Hematopoietic multipotent progenitor cell treated with erythropoietin and hydrocortisone succinate and interleukin-3 and kit ligand, for 15 days (in vitro differentiated cells): ENCODE measurements at regions not wholly inside any gene's neighbourhood (a gene's known extent, or its start where the extent isn't known, plus 50 kb on each side); places are given as distances from the start of the nearest gene placed in this dataset.
"Not testable (repeated sequence)": the region's sequence is repeated elsewhere in the genome, so short reads cannot be mapped to it uniquely, and the experiment has no call there.

ENCODE experiments used
- DNase-seq: peaks from one replicate; pipeline ENCODE4 v3.0.0-alpha.2; 2015; ENCODE audit warnings: low spot score

- no peak for DNase-seq
Measured at GRCh38 chr4:107391009-107391629, 328.9 kb downstream of the PAPSS1 start.

GRCh38 chr4:107389965-107390364 lies 330.1 kb downstream of the PAPSS1 start:
- no peak for DNase-seq

DNA sequence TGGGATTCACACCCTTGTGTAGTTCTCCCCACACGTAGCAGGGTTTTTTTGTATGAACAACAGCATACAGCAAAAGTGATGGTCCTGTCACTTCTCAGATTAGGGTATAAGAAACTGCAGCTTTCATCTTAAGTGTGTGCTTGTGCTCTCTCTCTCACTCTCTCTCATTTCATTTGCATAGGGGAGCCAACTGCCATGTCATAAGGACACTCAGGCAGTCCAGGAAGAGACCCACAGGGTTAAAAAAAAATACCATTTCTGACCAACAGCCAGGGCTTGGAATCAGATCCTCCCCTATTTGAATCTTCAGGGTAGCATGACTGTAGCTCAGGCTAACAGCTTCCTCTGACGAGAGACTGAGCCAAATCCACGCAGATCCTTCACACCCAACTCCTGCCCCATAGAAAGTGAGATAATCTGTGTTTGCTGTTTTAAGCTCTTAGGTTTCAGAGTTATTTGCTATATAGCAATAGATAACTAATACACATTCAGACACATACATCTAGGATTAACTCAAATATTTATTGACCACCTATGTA lies 331.2 kb downstream of the PAPSS1 start:
- DNase-seq: no peak

GRCh38 chr4:107380836-107381438 lies 339.1 kb downstream of the PAPSS1 start:
- DNase-seq: no peak

GRCh38 chr4:107380190-107380589 lies 339.8 kb downstream of the PAPSS1 start:
- no peak for DNase-seq

DNA sequence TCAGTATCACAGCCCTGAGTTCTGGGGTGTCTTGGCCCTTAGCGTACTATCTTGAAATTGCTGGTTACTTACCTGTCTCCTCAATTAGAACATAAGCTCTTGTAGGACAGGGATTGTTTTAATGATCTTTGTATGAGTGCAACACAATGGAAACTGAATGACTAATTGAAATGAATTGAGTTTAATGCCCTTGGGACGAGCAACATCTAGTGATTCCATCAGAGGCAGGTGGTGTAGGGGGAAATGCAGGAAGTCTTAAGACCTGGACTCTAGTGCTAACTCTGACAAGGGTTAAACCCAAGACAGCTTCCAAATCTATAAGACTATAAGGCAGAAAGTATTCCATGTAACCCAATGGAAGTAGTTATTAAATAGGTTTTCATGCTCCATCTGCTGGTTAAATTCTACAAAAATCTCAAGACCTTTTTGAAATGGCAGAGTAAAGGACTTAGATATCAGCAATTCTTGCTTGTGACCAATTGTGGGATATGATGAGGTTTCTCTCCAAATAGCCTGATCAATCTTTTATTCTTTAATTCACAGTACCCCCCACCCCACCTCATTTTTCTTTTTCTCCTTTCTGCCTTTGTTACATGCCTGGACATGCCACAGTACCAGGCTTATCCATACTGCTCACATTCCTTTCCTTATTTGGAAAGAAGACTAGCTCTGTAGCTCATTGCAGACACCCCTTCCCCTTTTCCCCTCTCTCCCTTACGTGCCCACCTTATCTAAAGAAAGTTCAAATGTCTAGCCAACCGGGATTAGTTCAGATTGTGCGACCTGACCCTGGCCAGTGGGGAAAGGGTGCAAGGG lies 340.8 kb downstream of the PAPSS1 start:
- no peak for DNase-seq

DNA sequence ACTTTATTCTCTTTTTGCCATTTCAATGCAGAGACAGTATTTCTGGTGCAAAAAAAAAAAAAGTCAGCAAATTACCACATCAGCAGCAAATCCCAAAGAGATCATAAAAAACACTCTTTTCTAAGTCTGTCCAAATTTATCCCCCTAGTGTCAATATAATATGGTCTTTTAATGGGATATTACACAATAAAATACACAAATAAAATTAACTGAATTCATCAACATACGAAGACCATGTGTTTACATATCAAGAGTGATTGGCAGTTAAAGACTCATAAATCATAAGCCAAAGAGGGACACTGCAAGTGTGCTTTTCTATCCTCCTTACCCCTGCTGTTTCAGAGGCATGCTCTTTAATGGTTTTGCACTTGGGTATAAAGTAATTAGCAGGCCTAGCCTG lies 340.2 kb upstream of the DKK2 start:
- no peak for DNase-seq

- DNase-seq: no peak
Measured at GRCh38 chr4:107366900-107367299, 330.8 kb upstream of the DKK2 start.

- DNase-seq: no peak
Measured at GRCh38 chr4:107366016-107366735, 330.1 kb upstream of the DKK2 start.

DNA sequence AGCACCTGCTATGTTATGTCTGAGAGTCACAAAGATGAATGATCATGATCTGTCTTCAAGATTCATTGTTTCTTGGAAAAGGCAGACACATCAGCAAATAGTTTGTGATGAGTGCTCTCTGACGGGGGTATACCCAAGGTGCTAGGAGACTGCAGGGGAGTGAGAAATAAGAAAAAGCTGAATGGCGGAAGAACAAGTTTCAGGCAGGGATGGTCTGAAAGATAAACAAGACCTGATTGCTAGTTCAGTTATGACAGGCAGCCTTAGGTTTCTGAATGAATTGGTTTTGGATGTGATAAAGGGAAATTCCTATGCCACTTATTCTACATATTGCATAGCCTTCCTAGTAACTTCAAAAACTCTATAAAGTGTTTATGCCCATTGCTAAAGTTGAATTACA lies 327.0 kb upstream of the DKK2 start:
- DNase-seq: no peak

DNA sequence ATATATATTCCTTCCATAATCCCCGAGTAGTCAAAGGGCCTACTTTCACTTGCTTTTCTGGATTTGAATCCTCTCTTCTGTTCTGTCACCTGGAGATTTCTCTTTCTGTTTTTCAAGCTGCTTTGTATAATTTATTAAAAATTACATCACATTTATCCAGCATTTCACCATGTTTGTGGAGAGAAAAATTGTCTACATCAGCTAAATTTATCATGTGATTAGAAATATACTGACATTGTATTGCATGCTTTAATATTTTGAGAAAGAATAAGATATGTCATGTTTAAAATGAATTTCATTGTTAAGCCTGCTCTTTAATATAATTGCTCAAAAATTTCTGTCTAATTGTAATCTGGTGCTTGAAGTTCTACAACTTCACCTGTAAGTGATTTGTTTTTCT lies 323.1 kb upstream of the DKK2 start:
- no peak for DNase-seq

DNA sequence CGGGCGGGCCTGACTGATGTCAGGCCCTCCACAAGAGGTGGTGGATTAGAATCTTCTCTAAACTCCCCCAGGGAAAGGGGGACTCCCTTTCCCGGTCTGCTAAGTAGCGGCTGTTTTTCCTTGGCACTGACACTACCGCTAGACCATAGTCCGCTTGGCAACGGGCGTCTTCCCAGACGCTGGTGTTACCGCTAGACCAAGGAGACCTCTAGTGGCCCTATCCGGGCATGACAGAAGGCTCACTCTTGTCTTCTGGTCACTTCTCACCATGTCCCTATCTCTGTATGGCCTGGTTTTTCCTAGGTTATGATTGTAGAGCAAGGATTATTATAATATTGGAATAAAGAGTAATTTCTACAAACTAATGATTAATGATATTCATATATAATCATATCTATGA lies 318.2 kb upstream of the DKK2 start:
- DNase-seq: not testable (repeated sequence)

- DNase-seq: no peak
Measured at GRCh38 chr4:107351196-107351595, 315.1 kb upstream of the DKK2 start.

DNA sequence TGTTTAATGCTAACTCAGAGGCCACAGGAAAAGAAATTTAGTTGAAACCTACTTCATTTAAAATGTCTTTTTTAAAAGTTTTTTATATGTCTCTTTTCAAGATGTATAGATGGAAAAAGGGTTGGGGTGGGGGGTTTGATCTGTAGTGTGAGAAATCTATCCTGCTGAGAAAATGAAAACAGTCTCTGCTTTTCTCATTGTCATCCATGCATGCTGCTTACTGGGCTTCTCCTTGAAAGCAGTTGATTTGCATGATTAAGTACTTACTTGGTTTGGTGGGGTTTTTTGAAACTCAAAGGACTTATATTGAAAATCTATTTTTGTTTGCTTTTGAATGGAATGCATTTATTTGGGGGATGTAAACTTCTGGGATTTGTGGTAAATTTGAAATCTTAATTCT lies 313.6 kb upstream of the DKK2 start:
- no peak for DNase-seq

GRCh38 chr4:107349266-107349665 lies 313.2 kb upstream of the DKK2 start:
- no peak for DNase-seq

- no peak for DNase-seq
Measured at GRCh38 chr4:107348188-107349050, 312.3 kb upstream of the DKK2 start.

- DNase-seq: no peak
Measured at GRCh38 chr4:107333518-107333917, 297.4 kb upstream of the DKK2 start.

GRCh38 chr4:107332656-107333055 lies 296.5 kb upstream of the DKK2 start:
- DNase-seq: not testable (repeated sequence)

- no peak for DNase-seq
Measured at GRCh38 chr4:107330916-107331315, 294.8 kb upstream of the DKK2 start.

DNA sequence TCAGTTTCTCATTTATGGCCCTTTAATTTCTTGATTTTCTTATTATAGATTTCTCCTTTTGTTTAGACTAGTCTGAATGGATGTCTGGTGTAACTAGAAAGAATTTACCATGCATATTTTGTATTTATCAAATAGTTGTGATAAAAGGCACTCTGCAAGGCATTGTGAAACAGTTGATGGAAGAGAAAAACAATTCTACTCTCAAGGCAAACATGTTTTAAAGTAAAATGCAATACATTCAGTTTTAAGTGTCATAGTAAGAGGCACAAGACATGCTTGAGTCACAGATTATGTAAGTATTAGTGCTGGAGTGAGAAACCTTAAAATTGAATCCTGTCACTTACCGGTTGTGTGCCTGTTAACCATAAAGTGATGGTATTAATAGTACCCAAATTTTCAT lies 283.3 kb upstream of the DKK2 start:
- DNase-seq: no peak

DNA sequence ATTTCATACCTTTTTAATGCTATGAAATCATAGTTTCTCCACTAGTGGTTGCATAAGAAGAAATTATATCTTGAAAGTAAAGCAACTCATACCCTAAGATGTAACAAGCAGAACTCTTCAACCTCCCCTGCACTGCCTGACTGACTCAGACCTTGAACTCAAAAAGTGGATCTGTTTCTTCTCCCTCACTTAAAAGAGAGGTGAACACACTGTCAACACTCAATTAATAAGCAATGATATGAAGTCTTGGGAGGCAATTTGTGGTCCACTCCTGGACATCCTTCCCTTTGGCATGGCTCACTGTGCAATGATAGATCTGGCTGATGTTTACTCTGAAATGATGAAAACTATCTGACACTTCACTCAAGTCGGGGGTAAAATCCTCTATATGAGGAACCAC lies 282.0 kb upstream of the DKK2 start:
- no peak for DNase-seq
